Hematopoietic multipotent progenitor cell treated with erythropoietin and hydrocortisone succinate and interleukin-3 and kit ligand, for 15 days (in vitro differentiated cells): ENCODE measurements at regions not wholly inside any gene's neighbourhood (a gene's known extent, or its start where the extent isn't known, plus 50 kb on each side); places are given as distances from the start of the nearest gene placed in this dataset.
"Not testable (repeated sequence)": the region's sequence is repeated elsewhere in the genome, so short reads cannot be mapped to it uniquely, and the experiment has no call there.

Source experiments
- DNase-seq: peaks from one replicate; pipeline ENCODE4 v3.0.0-alpha.2; 2015; ENCODE audit warnings: low spot score

GRCh38 chr5:117131876-117132275 is 557.3 kb upstream of the SEMA6A start:
- DNase-seq: no peak

GRCh38 chr5:117131048-117131679 is 556.5 kb upstream of the SEMA6A start:
- no peak for DNase-seq

GRCh38 chr5:117118499-117118898 is 543.9 kb upstream of the SEMA6A start:
- no peak for DNase-seq

DNA sequence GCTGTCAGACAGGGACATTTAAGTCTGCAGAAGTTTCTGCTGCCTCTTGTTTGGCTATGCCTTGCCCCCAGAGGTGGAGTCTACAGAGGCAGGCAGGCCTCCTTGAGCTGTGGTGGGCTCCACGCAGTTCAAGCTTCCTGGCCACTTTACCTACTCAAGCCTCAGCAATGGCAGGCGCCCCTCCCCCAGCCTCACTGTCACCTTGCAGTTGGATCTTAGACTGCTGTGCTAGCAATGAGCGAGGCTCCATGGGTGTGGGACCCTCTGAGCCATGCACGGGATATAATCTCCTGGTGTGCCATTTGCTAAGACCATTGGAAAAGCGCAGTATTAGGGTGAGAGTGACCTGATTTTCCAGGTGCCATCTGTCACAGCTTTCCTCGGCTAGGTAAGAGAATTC is 542.7 kb upstream of the SEMA6A start:
- DNase-seq: not testable (repeated sequence)

- no peak for DNase-seq
Observed at GRCh38 chr5:117110548-117110947, 535.9 kb upstream of the SEMA6A start.

- DNase-seq: no peak
Observed at GRCh38 chr5:117107859-117108258, 533.2 kb upstream of the SEMA6A start.

GRCh38 chr5:117103703-117104102 is 529.1 kb upstream of the SEMA6A start:
- no peak for DNase-seq

DNA sequence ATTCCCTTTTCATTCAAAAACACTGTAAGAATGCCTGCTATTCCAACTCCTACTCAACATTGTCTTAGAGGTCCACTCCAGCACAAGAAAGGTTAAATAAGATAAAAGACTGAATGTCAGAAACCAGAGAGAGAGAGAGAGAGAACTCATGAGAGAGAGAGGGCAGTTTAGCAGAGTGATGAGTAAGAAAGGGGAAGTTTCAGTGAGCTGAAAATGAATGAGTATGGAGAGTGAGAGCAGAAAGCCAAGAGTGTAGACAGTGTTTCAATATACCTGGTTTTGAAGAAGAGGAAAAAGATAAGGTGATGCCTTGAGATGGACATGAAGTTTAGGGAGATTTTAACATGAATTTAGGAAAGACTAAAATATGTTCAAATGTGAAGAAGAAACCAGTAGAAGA is 528.0 kb upstream of the SEMA6A start:
- DNase-seq: no peak

DNA sequence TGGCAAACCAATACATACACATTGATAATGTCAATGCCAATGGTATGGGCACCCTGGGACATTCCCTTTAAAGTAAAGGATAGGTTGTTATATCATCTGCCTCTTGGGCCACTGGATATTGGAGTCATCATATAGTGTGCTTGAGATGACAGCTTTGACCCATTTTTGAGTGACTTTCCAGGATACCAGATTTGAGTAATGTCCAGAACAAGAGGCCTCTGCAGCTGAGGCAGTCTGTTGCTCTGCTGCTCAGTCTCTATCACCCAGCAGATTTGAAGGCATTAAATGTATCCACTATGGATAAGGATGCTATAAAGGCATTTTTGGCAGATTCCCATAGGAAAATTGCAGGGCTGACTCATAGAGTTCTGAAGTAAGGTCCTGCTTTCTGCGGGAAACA is 525.6 kb upstream of the SEMA6A start:
- DNase-seq: no peak

DNA sequence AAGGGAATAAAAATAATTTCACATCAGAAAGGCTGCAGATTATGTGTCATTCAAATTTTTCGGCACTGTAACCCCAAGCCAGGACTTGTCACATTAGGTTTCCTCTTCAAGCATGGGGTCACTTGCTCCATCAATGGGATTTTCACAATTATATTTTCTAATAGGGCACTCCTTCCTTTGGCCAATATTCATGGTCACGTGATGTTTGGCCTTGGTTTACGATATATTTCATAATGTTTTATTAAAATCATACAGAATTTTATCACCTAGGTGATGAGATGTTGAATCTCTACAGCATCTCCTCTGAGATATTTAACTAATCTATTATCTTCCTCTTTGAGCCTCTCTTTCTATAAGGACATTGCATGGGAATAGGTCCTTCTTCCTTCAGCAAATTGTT is 523.5 kb upstream of the SEMA6A start:
- no peak for DNase-seq

DNA sequence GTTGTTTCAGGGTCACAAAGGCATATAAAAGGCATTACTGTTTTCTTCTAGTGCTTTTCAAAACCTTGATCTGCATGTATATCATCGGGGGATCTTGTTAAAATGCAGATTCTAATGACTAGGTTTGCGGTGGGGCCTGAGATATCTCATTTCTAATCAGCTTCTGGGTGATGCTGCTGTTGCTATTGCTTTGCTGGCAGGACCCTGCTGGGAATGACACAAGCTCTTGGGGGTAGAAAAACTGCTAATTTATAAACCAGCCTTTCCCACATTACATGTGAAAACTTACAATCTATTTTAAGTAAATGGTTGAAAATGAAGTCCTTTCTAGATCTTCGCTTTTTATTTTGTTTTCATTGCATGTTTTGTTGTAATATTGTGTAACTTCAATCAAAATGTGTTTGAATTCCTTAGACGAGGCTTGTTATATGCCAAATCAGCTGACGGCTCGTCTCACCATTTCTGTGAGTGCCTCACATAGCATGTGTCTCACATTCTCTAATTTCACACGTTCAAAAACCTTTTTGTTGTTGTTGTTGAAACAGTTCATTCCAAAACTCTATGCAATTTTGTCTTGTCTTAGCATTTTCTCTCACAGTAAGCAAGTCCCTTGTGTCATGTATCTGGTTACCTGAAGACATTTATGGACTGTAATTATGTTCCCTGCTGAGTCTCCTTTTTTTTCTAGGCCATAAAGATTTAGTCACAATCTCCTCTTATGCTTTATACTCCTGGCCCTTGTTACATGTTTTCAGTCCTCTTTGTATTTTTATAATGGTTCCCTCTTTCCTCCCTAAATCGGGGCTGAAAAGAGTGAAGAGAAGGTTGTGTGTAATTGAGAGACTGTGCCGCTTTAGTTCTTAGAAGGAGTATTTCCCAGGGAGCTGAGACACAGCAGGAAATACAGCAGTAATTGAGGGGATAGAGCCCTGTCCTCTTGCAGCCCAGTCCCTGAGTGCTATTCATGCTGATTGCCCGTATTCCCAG is 521.0 kb upstream of the SEMA6A start:
- DNase-seq: no peak

- DNase-seq: no peak
Observed at GRCh38 chr5:117094114-117094815, 519.6 kb upstream of the SEMA6A start.

DNA sequence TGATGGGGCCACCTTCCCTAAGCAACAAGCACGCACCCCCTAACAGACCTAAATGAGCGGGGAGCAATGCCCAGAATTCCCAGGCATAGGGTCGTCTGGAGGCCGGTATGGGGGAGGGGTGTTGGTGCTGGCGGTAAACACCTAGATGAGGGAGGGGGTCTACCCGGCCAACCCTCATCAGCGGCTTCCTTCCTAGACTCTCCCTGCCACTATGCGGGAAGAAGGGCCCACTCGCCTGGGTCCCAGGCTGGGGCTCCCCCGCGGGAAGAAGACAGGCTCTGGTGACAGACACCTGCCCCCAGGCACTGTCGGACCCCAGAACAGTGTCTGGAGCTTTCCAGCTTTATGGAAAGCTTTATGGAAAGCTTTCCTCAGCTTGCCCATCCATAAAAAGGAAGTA is 519.0 kb upstream of the SEMA6A start:
- DNase-seq: no peak

DNA sequence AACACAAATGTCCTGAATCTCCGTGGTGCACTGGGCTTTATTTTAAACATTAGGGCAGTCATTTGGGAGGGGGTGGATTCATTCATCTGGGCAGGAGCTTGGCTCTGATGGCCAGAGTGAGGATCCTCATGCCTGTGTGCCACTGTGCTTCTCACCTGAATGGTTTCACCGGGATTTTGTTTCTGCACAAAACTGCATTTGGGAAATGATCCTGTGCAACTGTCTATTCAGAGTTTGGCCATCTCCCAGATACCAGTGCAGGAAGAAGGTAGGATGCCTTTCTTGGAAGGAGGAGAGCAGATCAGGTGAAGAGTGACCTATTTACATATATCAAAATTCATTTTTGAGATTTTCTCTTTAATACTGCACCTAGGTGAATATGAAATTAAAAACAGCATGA is 514.4 kb upstream of the SEMA6A start:
- no peak for DNase-seq

GRCh38 chr5:117088176-117088575 is 513.6 kb upstream of the SEMA6A start:
- no peak for DNase-seq

GRCh38 chr5:117084067-117084466 is 509.4 kb upstream of the SEMA6A start:
- DNase-seq: no peak

DNA sequence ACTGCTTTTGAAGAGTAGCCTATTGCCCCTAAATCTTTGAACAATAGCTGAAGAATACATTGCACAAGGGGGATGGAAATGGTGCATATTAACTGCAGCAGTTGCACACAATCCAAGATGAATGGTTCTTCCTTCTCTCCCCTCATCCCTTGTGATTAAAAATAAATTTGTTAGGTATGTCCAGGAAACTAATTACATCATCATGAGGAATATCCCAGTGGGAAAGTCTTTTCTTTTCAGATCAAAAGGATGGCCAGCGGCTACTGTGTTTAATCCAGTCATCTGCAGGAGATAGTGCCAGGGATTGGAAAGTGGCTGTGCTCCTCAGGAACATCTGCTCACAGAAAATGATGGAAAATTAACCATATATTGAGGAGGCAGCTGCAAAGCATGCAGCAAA is 508.4 kb upstream of the SEMA6A start:
- no peak for DNase-seq

DNA sequence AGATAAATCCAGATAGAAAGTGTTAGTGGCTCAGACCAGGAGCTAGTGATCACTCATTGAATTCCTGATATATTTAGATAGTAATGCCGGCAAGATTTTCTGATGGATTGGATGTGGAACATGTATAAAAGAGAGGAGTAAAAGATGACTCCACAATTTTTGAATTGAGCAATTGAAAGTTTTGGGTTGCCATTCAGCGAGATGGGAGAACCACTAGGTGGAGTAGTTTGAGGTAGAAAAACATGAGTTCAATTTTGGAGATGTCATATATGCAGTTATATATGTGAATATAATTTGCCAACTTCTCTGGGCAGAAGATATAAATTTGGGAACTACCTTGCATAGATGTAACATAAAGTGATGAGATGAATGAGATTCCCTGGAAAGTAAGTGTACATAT is 502.5 kb upstream of the SEMA6A start:
- DNase-seq: no peak

DNA sequence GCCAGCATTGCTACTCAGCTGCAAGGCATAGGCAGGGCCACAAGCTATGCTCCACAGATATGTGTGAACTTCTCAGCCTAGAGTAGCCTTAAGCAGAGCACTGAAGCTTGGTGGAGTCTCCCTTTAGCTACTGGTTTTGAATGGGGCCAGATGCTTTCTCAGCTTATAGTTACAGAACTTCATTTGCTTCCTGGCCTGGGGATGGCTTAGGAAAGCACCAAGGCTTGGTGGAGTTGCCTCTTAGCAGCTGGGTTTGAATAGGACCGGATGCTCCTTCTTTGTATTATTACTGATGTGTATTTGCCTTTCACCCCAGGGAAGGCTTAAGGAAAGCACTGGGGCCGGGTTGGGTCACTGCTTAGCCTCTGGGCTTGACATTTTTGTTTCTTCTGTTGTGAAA is 497.8 kb upstream of the SEMA6A start:
- DNase-seq: no peak

DNA sequence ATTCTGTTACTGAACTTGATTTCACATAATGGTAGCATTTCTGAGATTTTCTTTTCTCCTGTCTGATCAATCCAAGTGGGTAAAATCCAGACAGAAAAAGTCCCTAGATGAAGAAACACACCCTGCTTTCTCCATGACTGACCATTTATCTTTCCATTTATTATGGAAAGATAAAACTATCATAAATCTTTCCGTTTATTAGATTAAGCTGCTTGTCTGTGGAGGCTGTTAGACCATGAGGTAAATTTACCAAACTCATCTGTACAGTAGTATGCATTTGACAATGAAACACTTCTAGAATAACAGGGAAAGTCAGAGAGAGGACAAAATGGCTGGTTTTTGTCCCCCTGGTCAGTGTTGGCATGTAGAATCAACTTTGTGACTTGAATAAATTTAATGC is 491.2 kb upstream of the SEMA6A start:
- DNase-seq: no peak

- no peak for DNase-seq
Observed at GRCh38 chr5:117065161-117065560, 490.5 kb upstream of the SEMA6A start.

DNA sequence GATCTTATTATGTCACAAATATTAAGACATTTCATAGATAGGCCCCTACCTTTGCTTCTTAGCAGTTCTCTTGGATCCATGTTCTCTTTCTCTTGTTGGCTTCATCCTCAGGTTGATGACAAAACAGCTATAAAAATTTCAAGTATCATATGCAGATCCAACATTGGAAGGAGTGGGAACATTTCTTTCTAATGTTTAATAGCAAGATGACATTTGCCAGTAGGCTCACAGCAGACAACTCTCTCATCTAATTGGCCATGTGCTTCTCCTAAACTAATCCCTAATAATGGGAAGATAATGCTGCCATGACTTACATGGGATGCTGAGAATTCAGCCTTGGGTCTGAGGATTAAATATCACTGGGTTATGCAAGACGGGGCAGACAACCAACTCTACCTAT is 485.5 kb upstream of the SEMA6A start:
- DNase-seq: no peak

DNA sequence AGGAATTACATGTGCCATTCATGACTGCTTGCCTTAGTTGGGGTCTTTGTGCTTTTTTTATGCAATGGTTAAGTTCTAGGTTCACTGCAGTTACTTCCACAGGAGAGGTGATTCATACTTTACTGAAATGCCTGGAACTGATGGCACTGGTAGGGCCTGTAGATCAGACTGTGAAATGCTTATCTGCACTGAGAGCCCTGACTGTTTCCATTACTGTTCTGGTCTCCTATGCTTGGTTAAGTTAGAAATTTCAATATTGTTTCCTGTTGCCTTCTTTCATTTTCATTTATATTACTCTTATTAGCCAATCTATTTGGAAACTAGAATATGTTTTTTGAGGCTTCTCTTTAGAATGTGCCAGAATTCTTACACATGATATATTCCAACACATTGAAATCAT is 484.1 kb upstream of the SEMA6A start:
- DNase-seq: no peak
